ENCODE measurements at regions not wholly inside any gene's neighbourhood (a gene's known extent, or its start where the extent isn't known, plus 50 kb on each side); places are given as distances from the start of the nearest gene placed in this dataset.

DNA sequence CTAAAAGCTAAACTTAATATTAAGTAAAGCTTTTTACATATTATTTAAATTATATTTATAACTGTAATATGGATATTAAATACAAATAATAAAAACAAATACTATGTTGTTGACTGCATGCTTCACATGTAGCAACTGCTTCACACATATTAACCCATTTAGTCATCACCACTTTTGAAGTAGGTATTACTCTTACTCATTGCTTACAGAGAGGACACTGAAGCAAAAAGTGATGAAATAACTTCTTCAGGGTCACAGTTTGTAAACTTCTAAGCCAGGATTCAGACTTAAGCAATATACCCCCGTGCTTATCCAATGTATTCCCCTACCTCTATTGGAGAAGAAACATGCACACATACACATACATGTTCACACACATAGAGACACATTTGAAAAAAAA, 166.6 kb downstream of the DKK2 start:
- intact Hi-C loops (cut with DNase I, micrococcal nuclease), result no loop called here
- no peaks in the 10 kb centered on the region for H3K27me3 Mint-ChIP-seq
- no peak overlapping the region for H3K27ac Mint-ChIP-seq
- Histone ChIP-seq H3K4me1 (ENCODE audit: insufficient read depth, low read length) (no peaks in the 10 kb centered on the region), H3K4me3 (ENCODE audit: low read length) (no peak overlapping the region), H3K27ac (ENCODE audit: low read depth in 1 of 2, low read length in 2 of 2) (no peak overlapping the region), H3K9me3 (ENCODE audit: control insufficient read depth in 1 of 2, insufficient read depth in 1 of 2, low read length in 2 of 2) (no peaks in the 10 kb centered on the region), H3K27me3 (ENCODE audit: control insufficient read depth in 1 of 2, insufficient read depth in 2 of 2, low read length in 2 of 2) (no peaks in the 10 kb centered on the region), H3K36me3 (ENCODE audit: insufficient read depth, low read length) (no peaks in the 10 kb centered on the region)
- H3K4me3 Mint-ChIP-seq, result no peak overlapping the region
- H3K4me1 Mint-ChIP-seq (ENCODE audit: low read depth), result no peaks in the 10 kb centered on the region
- ChIA-PET CTCF (no interaction called here), POLR2A (no interaction called here)
- TF ChIP-seq CTCF (IDR thresholded peaks at IDR 0.05), result no peak
- H3K9me3 Mint-ChIP-seq, result peaks cover 2% of the 10 kb centered on the region
- ATAC-seq (ENCODE audit: poor library complexity) (no peak), DNase-seq (no peak)
- H3K36me3 Mint-ChIP-seq (ENCODE audit: low read depth), result no peaks in the 10 kb centered on the region

GRCh38 chr4:106868381-106869035, 167.6 kb downstream of the DKK2 start:
- DNase-seq (no peak), ATAC-seq (ENCODE audit: poor library complexity) (no peak)
- Histone ChIP-seq H3K27me3 (ENCODE audit: control insufficient read depth in 1 of 2, insufficient read depth in 2 of 2, low read length in 2 of 2) (no peaks in the 10 kb centered on the region), H3K36me3 (ENCODE audit: insufficient read depth, low read length) (no peaks in the 10 kb centered on the region), H3K4me3 (ENCODE audit: low read length) (no peak overlapping the region), H3K4me1 (ENCODE audit: insufficient read depth, low read length) (no peaks in the 10 kb centered on the region), H3K27ac (ENCODE audit: low read depth in 1 of 2, low read length in 2 of 2) (no peak overlapping the region), H3K9me3 (ENCODE audit: control insufficient read depth in 1 of 2, insufficient read depth in 1 of 2, low read length in 2 of 2) (no peaks in the 10 kb centered on the region)
- no peaks in the 10 kb centered on the region for H3K27me3 Mint-ChIP-seq
- CTCF ChIA-PET, result no interaction called here
- H3K36me3 Mint-ChIP-seq (ENCODE audit: low read depth), result no peaks in the 10 kb centered on the region
- no peak for TF ChIP-seq CTCF (IDR thresholded peaks at IDR 0.05)
- H3K4me1 Mint-ChIP-seq (ENCODE audit: low read depth), result no peaks in the 10 kb centered on the region
- POLR2A ChIA-PET, result no interaction called here
- no peak overlapping the region for H3K4me3 Mint-ChIP-seq
- no peak overlapping the region for H3K27ac Mint-ChIP-seq
- intact Hi-C loops (cut with DNase I, micrococcal nuclease), result no loop called here
- H3K9me3 Mint-ChIP-seq, result peaks cover 2% of the 10 kb centered on the region

- Histone ChIP-seq H3K36me3 (ENCODE audit: insufficient read depth, low read length) (no peaks in the 10 kb centered on the region), H3K4me3 (ENCODE audit: low read length) (no peak overlapping the region), H3K27me3 (ENCODE audit: control insufficient read depth in 1 of 2, insufficient read depth in 2 of 2, low read length in 2 of 2) (no peaks in the 10 kb centered on the region), H3K4me1 (ENCODE audit: insufficient read depth, low read length) (no peaks in the 10 kb centered on the region), H3K9me3 (ENCODE audit: control insufficient read depth in 1 of 2, insufficient read depth in 1 of 2, low read length in 2 of 2) (no peaks in the 10 kb centered on the region), H3K27ac (ENCODE audit: low read depth in 1 of 2, low read length in 2 of 2) (no peak overlapping the region)
- ATAC-seq (ENCODE audit: poor library complexity) (no peak), DNase-seq (no peak)
- intact Hi-C loops (cut with DNase I, micrococcal nuclease), result no loop called here
- Mint-ChIP-seq H3K27me3 (no peaks in the 10 kb centered on the region), H3K27ac (no peak overlapping the region), H3K36me3 (ENCODE audit: low read depth) (no peaks in the 10 kb centered on the region), H3K4me1 (ENCODE audit: low read depth) (no peaks in the 10 kb centered on the region), H3K4me3 (no peak overlapping the region), H3K9me3 (no peaks in the 10 kb centered on the region)
- ChIA-PET POLR2A (no interaction called here), CTCF (no interaction called here)
- TF ChIP-seq CTCF (IDR thresholded peaks at IDR 0.05), result no peak
Measured at GRCh38 chr4:106864231-106864630, 171.9 kb downstream of the DKK2 start.
